IMR-90 (cell line): ENCODE measurements at regions not wholly inside any gene's neighbourhood (a gene's known extent, or its start where the extent isn't known, plus 50 kb on each side); places are given as distances from the start of the nearest gene placed in this dataset.

ENCODE experiments used
- ATAC-seq: fragments of 200-7000 bp; cut with Tn5 transposase; 2 replicates; pipeline ENCODE4 v1.9.1; 2020; ENCODE audit warnings: low read depth, mild to moderate bottlenecking, moderate library complexity
- BruUV-seq: library from RNA; stranded (reverse); fragments of 400-500 nt; replicated peaks from 2 replicates; lab custom pipeline; 2021; lab: Mats Ljungman, UMichigan
- CTCF ChIA-PET: fragments of 300-600 bp; formaldehyde crosslinking; extraction: SDS; loops from one replicate; lab custom pipeline; 2021; ENCODE audit warnings: antibody characterized with exemption; lab: Yijun Ruan, JAX
- POLR2A ChIA-PET: fragments of 300-600 bp; sonication (Branson Sonifier 250); formaldehyde crosslinking; loops from one replicate; lab custom pipeline; 2022; ENCODE audit warnings: antibody characterized with exemption; ENCODE audit not compliant: unreplicated experiment; lab: Charles Lee
- DNase-seq: peaks from one replicate; pipeline ENCODE4 v3.0.0; 2013
- H2AFZ ChIP-seq: replicated peaks from 2 replicates; pipeline ENCODE3; 2013; ENCODE audit warnings: low read length, mild to moderate bottlenecking; ENCODE audit not compliant: poor library complexity
- H2AK5ac ChIP-seq: 2 replicates; pipeline ENCODE4 v1.6.1; 2013; ENCODE audit warnings: low read depth, low read length, inconsistent platforms
- H2AK9ac ChIP-seq: replicated peaks from 2 replicates; pipeline ENCODE3; 2013; ENCODE audit warnings: mild to moderate bottlenecking, low read depth, low read length, moderate library complexity; ENCODE audit not compliant: poor library complexity
- H2BK120ac ChIP-seq: 2 replicates; pipeline ENCODE4 v1.6.1; 2013; ENCODE audit warnings: low read depth, low read length, inconsistent platforms
- H2BK15ac ChIP-seq: 3 replicates; pipeline ENCODE4 v1.6.1; 2013; ENCODE audit warnings: low read depth, low read length, inconsistent platforms
- H2BK20ac ChIP-seq: 2 replicates; pipeline ENCODE4 v1.6.1; 2013; ENCODE audit warnings: low read depth, mild to moderate bottlenecking, inconsistent platforms, low read length, moderate library complexity
- H2BK5ac ChIP-seq: 2 replicates; pipeline ENCODE4 v1.6.1; 2013; ENCODE audit warnings: mild to moderate bottlenecking, low read depth, low read length, inconsistent platforms; ENCODE audit not compliant: poor library complexity, severe bottlenecking
- H3K14ac ChIP-seq: replicated peaks from 2 replicates; pipeline ENCODE4 v1.6.1; 2013; ENCODE audit warnings: low read depth, low read length, inconsistent platforms
- H3K18ac ChIP-seq: 2 replicates; pipeline ENCODE4 v1.6.1; 2013; ENCODE audit warnings: low read depth, low read length, control low read depth
- H3K23ac ChIP-seq: 2 replicates; pipeline ENCODE4 v1.6.1; 2013; ENCODE audit warnings: low read depth, low read length, inconsistent platforms
- H3K27ac ChIP-seq: 2 replicates; pipeline ENCODE4 v1.5.1; 2013; ENCODE audit warnings: mild to moderate bottlenecking, control low read depth, low read length; ENCODE audit not compliant: insufficient read depth
- H3K27me3 ChIP-seq: 2 replicates; pipeline ENCODE4 v1.6.1; 2013; ENCODE audit warnings: low read length; ENCODE audit not compliant: control insufficient read depth, insufficient read depth
- H3K36me3 ChIP-seq: 2 replicates; pipeline ENCODE4 v1.6.1; 2013; ENCODE audit warnings: low read length, mixed read lengths; ENCODE audit not compliant: control insufficient read depth, insufficient read depth
- H3K4ac ChIP-seq: 2 replicates; pipeline ENCODE4 v1.6.1; 2013; ENCODE audit warnings: low read depth, low read length, inconsistent platforms
- H3K4me1 ChIP-seq: 2 replicates; pipeline ENCODE4 v1.6.1; 2013; ENCODE audit warnings: low read length, mixed read lengths; ENCODE audit not compliant: control insufficient read depth, insufficient read depth
- H3K4me2 ChIP-seq: 2 replicates; pipeline ENCODE4 v1.6.1; 2013; ENCODE audit warnings: low read depth, mild to moderate bottlenecking, control low read depth, low read length, moderate library complexity
- H3K4me3 ChIP-seq: 2 replicates; pipeline ENCODE4 v1.5.1; 2013; ENCODE audit warnings: low read depth, mild to moderate bottlenecking, control low read depth, low read length, moderate library complexity; ENCODE audit not compliant: insufficient read depth
- H3K56ac ChIP-seq: 2 replicates; pipeline ENCODE4 v1.6.1; 2013; ENCODE audit warnings: low read length, inconsistent platforms; ENCODE audit not compliant: insufficient read depth; ENCODE audit errors: extremely low read depth
- H3K79me1 ChIP-seq, 2 experiments: 2 replicates each; pipeline ENCODE4 v1.6.1; 2013; ENCODE audit warnings: low read length in 2 of 2, inconsistent platforms in 1 of 2, low read depth in 1 of 2
- H3K9ac ChIP-seq: 2 replicates; pipeline ENCODE4 v1.6.1; 2013; ENCODE audit warnings: low read depth, low read length, control low read depth
- H3K9me1 ChIP-seq: 2 replicates; pipeline ENCODE4 v1.6.1; 2013; ENCODE audit warnings: low read length, inconsistent platforms; ENCODE audit not compliant: insufficient read depth
- H3K9me3 ChIP-seq: 2 replicates; pipeline ENCODE4 v1.6.1; 2013; ENCODE audit warnings: low read length; ENCODE audit not compliant: control insufficient read depth, insufficient read depth
- H4K20me1 ChIP-seq: 2 replicates; pipeline ENCODE4 v1.6.1; 2013; ENCODE audit warnings: low read length, inconsistent platforms; ENCODE audit not compliant: insufficient read depth
- H4K5ac ChIP-seq: 2 replicates; pipeline ENCODE4 v1.6.1; 2013; ENCODE audit warnings: mild to moderate bottlenecking, low read depth, low read length, control low read depth
- H4K8ac ChIP-seq, 2 experiments: 2 replicates each; pipeline ENCODE4 v1.6.1; 2013; ENCODE audit warnings: low read depth in 2 of 2, low read length in 2 of 2, control low read depth in 1 of 2, inconsistent platforms in 1 of 2
- H4K91ac ChIP-seq: 2 replicates; pipeline ENCODE4 v1.6.1; 2013; ENCODE audit warnings: low read depth, low read length, inconsistent platforms; ENCODE audit not compliant: insufficient read depth
- BHLHE40 ChIP-seq: fragments of 150-350 bp; IDR thresholded peaks from 2 replicates; pipeline ENCODE4 v1.6.1; 2016; ENCODE audit warnings: mild to moderate bottlenecking, low read depth, low read length
- CEBPB ChIP-seq: IDR thresholded peaks from 2 replicates; pipeline ENCODE4 v1.6.1; 2012; ENCODE audit warnings: low read depth, low read length, improper control_type of control experiment
- CHD1 ChIP-seq: IDR thresholded peaks from 2 replicates; pipeline ENCODE4 v1.6.1; 2012; ENCODE audit warnings: low read depth, low read length, improper control_type of control experiment
- FOS ChIP-seq: fragments of 150-350 bp; IDR thresholded peaks from 2 replicates; pipeline ENCODE4 v1.6.1; 2016; ENCODE audit warnings: low read depth, low read length
- MAFK ChIP-seq: IDR thresholded peaks from 2 replicates; pipeline ENCODE4 v1.6.1; 2012; ENCODE audit warnings: low read depth, low read length, improper control_type of control experiment
- MAZ ChIP-seq: IDR thresholded peaks from 2 replicates; pipeline ENCODE4 v1.6.1; 2012; ENCODE audit warnings: low read depth, mild to moderate bottlenecking, low read length, improper control_type of control experiment, moderate library complexity, borderline replicate concordance
- MXI1 ChIP-seq: IDR thresholded peaks from 2 replicates; pipeline ENCODE4 v1.6.1; 2012; ENCODE audit warnings: low read depth, mild to moderate bottlenecking, low read length, moderate library complexity, borderline replicate concordance
- POLR2A ChIP-seq: IDR thresholded peaks from 2 replicates; pipeline ENCODE4 v1.6.1; 2012; ENCODE audit warnings: mild to moderate bottlenecking, low read depth, low read length
- RAD21 ChIP-seq: IDR thresholded peaks from 2 replicates; pipeline ENCODE4 v1.6.1; 2012; ENCODE audit warnings: low read length, improper control_type of control experiment
- RFX5 ChIP-seq: IDR thresholded peaks from 2 replicates; pipeline ENCODE4 v1.8.0; 2012; ENCODE audit warnings: low read depth, mild to moderate bottlenecking, low read length, moderate library complexity
- SMC3 ChIP-seq: fragments of 150-350 bp; IDR thresholded peaks from 2 replicates; pipeline ENCODE4 v1.6.1; 2016; ENCODE audit warnings: low read depth, mild to moderate bottlenecking, antibody characterized with exemption, low read length, moderate library complexity
- WGBS, 2 experiments: methylation state at CpG; one replicate each; pipeline versions ENCODE4 v1.1.5 to v1.1.7; 2013; ENCODE audit warnings: missing lambda C conversion rate in 2 of 2; ENCODE audit not compliant: insufficient read length in 1 of 2; ENCODE audit errors: extremely low coverage in 2 of 2; 5-methylcytosine and 5-hydroxymethylcytosine counted together
- dilution Hi-C: fragments of 300-500 bp; cut with HindIII; formaldehyde crosslinking; loops from one replicate; pipeline ENCODE4 v1.14.3; 2018; ENCODE audit warnings: low sequenced_read_pairs; ENCODE audit not compliant: unreplicated experiment
- in situ Hi-C: fragments of 300-500 bp; cut with MboI; formaldehyde crosslinking; loops from 3 replicates; pipeline ENCODE4 v1.14.3; 2019; ENCODE audit warnings: low sequenced_read_pairs, inconsistent platforms, mixed read lengths
- intact Hi-C: fragments of 100-400 bp; cut with micrococcal nuclease; formaldehyde crosslinking; loops from 2 replicates; pipeline ENCODE4 v1.10.0; 2022
- TF ChIP-seq, protein P1 (sequence below): fragments of 150-350 bp; IDR thresholded peaks from 2 replicates; pipeline ENCODE4 v1.6.1; 2016; ENCODE audit warnings: low read depth, mild to moderate bottlenecking, low read length, moderate library complexity, borderline replicate concordance
- TF ChIP-seq, protein P2 (sequence below): conservative IDR thresholded peaks from 2 replicates; pipeline ENCODE4 v1.5.1; 2012; ENCODE audit warnings: mild to moderate bottlenecking, low read depth, low read length, improper control_type of control experiment

DNA sequence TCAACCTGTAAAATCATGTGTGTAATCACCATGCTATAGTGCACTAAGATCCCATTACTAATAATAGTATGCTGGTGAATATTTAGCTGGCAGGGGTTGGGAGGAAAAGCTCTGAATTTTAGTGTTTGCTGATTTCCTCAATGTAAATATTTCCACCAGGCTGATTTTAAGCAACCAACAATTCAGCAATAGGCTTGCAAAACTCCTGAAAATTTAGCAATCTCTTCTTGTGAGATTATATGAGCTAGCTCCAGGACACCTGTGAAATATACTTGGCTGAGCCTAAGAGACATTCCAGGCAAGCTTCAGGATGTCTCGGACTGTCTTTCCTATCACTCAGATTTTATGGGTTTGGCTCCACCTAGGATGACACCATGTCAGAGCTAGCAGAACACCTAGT lies 106.9 kb upstream of the ANO4 start:
- no peak overlapping the region for H4K8ac ChIP-seq
- intact Hi-C loops: no loop called here
- H2BK5ac ChIP-seq: no peak overlapping the region
- H2AK5ac ChIP-seq: no peak overlapping the region
- no peaks in the 10 kb centered on the region for H3K9me1 ChIP-seq
- POLR2A ChIA-PET: no interaction called here
- no peak overlapping the region for H3K27ac ChIP-seq
- CTCF ChIA-PET: interaction anchor here (1.4 kb wide), 1 partner anchor 18 kb away, joined by 6 read pairs; no protein-coding TSS in a partner anchor
- no peak overlapping the region for H2BK15ac ChIP-seq
- no peak overlapping the region for H2AFZ ChIP-seq
- no peaks in the 10 kb centered on the region for H3K79me1 ChIP-seq
- DNase-seq (no peak), ATAC-seq (no peak)
- H3K56ac ChIP-seq: no peak overlapping the region
- BruUV-seq: no TSS peak
- no peak overlapping the region for H2BK20ac ChIP-seq
- H3K9ac ChIP-seq: no peak overlapping the region
- no CpG with 5 or more reads among the region's 1 CpG for WGBS, 2 experiments
- H3K23ac ChIP-seq: no peak overlapping the region
- no peaks in the 10 kb centered on the region for H3K36me3 ChIP-seq
- no peaks in the 10 kb centered on the region; the same call in 1 of the 2 replicates for H3K27me3 ChIP-seq
- H4K5ac ChIP-seq: no peak overlapping the region
- H3K4me1 ChIP-seq: no peaks in the 10 kb centered on the region
- in situ Hi-C loops: no loop called here
- no peak overlapping the region for H3K4me2 ChIP-seq
- no peak overlapping the region for H3K14ac ChIP-seq
- no peak overlapping the region for H2BK120ac ChIP-seq
- peaks cover 3% of the 10 kb centered on the region for H3K9me3 ChIP-seq
- no peak overlapping the region for H3K18ac ChIP-seq
- H2AK9ac ChIP-seq: no peak overlapping the region
- dilution Hi-C loops: no loop called here
- no peak overlapping the region for H3K4ac ChIP-seq
- no peak overlapping the region for H3K4me3 ChIP-seq
- no peak overlapping the region for H4K91ac ChIP-seq
- no peaks in the 10 kb centered on the region for H4K20me1 ChIP-seq
- no peak for TF ChIP-seq RFX5
- TF ChIP-seq CEBPB: no peak
- TF ChIP-seq, protein P1, sequence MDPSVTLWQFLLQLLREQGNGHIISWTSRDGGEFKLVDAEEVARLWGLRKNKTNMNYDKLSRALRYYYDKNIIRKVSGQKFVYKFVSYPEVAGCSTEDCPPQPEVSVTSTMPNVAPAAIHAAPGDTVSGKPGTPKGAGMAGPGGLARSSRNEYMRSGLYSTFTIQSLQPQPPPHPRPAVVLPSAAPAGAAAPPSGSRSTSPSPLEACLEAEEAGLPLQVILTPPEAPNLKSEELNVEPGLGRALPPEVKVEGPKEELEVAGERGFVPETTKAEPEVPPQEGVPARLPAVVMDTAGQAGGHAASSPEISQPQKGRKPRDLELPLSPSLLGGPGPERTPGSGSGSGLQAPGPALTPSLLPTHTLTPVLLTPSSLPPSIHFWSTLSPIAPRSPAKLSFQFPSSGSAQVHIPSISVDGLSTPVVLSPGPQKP: no peak
- TF ChIP-seq MAZ: no peak
- no peak for TF ChIP-seq RAD21
- TF ChIP-seq, protein P2, sequence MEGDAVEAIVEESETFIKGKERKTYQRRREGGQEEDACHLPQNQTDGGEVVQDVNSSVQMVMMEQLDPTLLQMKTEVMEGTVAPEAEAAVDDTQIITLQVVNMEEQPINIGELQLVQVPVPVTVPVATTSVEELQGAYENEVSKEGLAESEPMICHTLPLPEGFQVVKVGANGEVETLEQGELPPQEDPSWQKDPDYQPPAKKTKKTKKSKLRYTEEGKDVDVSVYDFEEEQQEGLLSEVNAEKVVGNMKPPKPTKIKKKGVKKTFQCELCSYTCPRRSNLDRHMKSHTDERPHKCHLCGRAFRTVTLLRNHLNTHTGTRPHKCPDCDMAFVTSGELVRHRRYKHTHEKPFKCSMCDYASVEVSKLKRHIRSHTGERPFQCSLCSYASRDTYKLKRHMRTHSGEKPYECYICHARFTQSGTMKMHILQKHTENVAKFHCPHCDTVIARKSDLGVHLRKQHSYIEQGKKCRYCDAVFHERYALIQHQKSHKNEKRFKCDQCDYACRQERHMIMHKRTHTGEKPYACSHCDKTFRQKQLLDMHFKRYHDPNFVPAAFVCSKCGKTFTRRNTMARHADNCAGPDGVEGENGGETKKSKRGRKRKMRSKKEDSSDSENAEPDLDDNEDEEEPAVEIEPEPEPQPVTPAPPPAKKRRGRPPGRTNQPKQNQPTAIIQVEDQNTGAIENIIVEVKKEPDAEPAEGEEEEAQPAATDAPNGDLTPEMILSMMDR: no peak
- TF ChIP-seq POLR2A: no peak
- no peak for TF ChIP-seq MAFK
- no peak for TF ChIP-seq SMC3
- no peak for TF ChIP-seq BHLHE40
- TF ChIP-seq MXI1: no peak
- no peak for TF ChIP-seq CHD1
- no peak for TF ChIP-seq FOS
